ENCODE measurements at regions not wholly inside any gene's neighbourhood (a gene's known extent, or its start where the extent isn't known, plus 50 kb on each side); places are given as distances from the start of the nearest gene placed in this dataset.

GRCh38 chr1:229095325-229095724 is 175.6 kb upstream of the RAB4A start:
- TF ChIP-seq, protein P1, sequence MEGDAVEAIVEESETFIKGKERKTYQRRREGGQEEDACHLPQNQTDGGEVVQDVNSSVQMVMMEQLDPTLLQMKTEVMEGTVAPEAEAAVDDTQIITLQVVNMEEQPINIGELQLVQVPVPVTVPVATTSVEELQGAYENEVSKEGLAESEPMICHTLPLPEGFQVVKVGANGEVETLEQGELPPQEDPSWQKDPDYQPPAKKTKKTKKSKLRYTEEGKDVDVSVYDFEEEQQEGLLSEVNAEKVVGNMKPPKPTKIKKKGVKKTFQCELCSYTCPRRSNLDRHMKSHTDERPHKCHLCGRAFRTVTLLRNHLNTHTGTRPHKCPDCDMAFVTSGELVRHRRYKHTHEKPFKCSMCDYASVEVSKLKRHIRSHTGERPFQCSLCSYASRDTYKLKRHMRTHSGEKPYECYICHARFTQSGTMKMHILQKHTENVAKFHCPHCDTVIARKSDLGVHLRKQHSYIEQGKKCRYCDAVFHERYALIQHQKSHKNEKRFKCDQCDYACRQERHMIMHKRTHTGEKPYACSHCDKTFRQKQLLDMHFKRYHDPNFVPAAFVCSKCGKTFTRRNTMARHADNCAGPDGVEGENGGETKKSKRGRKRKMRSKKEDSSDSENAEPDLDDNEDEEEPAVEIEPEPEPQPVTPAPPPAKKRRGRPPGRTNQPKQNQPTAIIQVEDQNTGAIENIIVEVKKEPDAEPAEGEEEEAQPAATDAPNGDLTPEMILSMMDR (IDR thresholded peaks at IDR 0.05): no peak
- TF ChIP-seq SIN3A (IDR thresholded peaks at IDR 0.05; ENCODE audit: borderline replicate concordance, insufficient read depth, low read depth, low read length): no peak
- TF ChIP-seq, protein P2, sequence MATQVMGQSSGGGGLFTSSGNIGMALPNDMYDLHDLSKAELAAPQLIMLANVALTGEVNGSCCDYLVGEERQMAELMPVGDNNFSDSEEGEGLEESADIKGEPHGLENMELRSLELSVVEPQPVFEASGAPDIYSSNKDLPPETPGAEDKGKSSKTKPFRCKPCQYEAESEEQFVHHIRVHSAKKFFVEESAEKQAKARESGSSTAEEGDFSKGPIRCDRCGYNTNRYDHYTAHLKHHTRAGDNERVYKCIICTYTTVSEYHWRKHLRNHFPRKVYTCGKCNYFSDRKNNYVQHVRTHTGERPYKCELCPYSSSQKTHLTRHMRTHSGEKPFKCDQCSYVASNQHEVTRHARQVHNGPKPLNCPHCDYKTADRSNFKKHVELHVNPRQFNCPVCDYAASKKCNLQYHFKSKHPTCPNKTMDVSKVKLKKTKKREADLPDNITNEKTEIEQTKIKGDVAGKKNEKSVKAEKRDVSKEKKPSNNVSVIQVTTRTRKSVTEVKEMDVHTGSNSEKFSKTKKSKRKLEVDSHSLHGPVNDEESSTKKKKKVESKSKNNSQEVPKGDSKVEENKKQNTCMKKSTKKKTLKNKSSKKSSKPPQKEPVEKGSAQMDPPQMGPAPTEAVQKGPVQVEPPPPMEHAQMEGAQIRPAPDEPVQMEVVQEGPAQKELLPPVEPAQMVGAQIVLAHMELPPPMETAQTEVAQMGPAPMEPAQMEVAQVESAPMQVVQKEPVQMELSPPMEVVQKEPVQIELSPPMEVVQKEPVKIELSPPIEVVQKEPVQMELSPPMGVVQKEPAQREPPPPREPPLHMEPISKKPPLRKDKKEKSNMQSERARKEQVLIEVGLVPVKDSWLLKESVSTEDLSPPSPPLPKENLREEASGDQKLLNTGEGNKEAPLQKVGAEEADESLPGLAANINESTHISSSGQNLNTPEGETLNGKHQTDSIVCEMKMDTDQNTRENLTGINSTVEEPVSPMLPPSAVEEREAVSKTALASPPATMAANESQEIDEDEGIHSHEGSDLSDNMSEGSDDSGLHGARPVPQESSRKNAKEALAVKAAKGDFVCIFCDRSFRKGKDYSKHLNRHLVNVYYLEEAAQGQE (IDR thresholded peaks at IDR 0.05; ENCODE audit: insufficient read depth in 1 of 2, low read depth in 2 of 2, low read length in 1 of 2): no peak
- TF ChIP-seq TCF7L2 (IDR thresholded peaks at IDR 0.05; ENCODE audit: low read depth, low read length): no peak

Measured in Panc1 (cell line).